GM18502 (cell line): ENCODE measurements at regions not wholly inside any gene's neighbourhood (a gene's known extent, or its start where the extent isn't known, plus 50 kb on each side); places are given as distances from the start of the nearest gene placed in this dataset.
A peak's percentile ranks its signal among the peaks of the same experiment; 100 is the strongest.
"Not testable (repeated sequence)": the region's sequence is repeated elsewhere in the genome, so short reads cannot be mapped to it uniquely, and the experiment has no call there.

ENCODE experiments used
- ATAC-seq: cut with Tn5 transposase; IDR thresholded peaks from one replicate; pipeline ENCODE4 v1.9.1; 2021; ENCODE audit warnings: mild to moderate bottlenecking; ENCODE audit not compliant: unreplicated experiment, poor library complexity

DNA sequence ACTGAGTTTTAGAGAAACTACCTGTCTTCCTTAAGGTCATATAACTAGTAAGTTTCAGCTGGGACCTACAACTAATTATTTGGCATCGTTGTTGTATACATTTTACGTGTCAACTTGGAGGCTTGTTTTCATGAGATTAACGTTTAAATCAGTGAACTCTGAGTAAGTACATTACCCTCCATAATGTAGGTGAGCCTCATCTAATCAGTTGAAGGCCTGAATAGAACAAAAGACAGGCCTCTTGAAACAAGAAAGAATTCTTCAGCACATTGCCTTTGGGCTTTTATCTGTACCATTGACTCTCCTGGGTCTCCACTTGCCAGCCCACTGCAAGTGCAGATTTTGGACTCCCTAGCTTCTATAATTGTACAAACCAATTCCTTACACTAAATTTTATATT lies 364.6 kb downstream of the ADGRL2 start:
- no peak for ATAC-seq

DNA sequence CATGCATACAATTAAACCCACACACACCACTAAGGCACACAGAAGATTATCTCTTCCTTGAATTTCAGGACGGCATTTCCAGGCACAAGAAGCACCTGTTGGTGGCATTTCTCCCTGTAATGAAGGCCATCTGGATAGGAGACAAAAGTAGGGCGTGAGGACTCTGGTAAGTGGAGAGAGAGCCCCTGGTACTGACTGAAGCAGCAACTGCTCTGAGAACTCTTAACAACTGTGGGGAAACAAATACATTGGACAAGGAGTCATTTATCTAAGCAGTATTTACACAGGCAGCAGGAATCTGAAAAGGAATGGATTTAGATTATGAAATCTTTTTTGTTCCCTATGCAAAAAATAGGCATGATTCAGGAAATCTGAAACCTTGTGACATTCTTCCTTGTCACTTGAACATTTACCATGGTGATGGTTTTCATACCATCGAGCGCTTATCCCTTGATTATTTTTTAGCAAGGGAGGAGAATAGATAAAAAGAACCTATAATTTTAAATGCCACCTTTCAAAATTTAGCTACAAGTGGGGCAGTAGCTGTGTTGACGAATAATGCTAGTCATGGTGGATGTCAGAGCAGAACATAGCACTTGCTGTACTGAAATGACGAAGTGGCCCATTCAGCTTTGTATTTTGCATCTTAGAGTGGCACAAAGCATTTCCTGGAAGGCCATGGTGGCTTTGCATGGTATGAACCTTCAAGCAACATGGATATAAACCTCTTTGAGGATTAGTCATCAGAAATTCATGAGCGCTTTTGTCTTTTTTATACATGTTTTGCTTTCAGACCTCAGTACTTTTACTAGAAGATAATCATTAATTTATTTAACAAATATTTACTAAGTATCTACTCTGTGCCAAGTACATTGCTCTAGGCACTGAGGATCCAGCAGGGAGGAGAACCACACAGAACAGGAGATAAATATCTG lies 362.0 kb downstream of the ADGRL2 start:
- no peak for ATAC-seq

DNA sequence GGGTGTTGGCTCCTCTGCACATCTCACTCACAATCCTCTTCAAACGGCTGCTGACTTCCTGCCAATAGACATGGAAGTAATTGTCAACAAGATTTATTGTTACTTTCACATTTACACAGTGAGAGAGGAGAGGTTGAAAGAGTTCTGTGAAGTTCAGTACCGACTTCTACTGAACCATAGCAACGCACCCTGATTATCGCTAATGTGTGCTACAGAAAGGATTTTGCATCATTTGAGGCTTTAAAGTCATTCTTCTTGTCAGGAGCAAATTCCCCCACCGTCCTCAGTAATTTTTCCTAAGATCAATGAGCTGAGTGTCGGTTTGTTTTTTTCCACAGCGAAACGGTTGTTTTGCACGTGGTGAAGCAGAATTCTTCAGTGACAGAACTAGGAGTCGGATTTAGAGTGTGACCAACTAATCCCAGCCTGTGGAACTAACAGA lies 361.0 kb downstream of the ADGRL2 start:
- ATAC-seq: no peak

DNA sequence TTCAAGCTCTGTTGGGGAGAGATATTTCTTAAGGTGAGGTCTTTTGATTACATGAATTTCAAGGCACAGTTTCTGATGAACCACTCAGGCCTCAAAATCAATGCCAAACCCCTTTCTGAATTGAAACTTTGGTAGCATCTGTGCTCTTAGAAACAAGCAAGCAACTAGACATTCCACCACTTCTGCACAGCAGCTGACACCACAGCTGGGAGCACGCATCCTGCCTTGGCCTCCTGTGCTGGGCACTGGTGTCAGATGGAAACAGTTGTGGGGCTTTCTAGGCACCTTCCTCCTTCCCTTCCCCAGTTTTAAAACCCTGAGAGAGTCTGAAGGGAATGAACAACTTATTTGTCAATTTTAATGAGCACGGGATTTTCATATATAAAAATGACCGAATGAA lies 360.2 kb downstream of the ADGRL2 start:
- ATAC-seq: no peak

DNA sequence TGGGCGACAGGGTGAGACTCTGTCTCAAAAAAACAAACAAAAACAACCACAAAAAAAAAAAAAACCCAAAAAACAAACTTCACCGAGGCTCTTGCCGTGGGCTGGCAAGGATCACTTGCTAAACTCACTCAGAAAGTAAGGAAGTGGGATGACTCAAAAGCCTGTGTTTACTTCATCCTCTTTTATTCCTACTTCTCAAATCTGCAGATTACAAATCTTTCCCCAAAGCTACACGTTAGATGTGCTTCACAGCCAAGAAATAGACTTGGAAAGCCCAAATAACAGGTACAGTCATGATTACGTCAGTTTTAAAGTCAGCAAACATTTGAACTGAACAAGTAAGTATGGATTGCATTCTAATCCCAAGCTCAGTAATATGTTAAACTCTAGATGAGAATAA lies 359.3 kb downstream of the ADGRL2 start:
- no peak for ATAC-seq

DNA sequence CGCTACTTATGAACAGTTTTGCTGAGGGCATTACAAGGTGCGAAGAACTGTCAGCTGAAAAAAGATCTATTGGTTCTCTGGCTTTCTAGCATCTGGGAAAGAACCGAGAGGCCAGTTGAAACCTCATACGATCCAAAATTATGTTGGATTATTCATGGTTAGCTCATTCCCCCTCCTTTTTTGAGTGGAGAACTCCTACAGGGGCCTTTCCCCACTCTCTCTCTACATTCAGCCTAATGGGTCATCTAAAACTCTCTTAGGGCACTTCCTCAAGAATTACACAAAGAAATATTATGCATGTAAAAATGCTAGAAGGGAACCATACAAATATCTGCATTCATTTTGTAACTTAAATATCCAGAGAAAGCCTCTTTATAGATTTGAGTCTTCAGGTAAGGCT lies 358.2 kb downstream of the ADGRL2 start:
- ATAC-seq: no peak

DNA sequence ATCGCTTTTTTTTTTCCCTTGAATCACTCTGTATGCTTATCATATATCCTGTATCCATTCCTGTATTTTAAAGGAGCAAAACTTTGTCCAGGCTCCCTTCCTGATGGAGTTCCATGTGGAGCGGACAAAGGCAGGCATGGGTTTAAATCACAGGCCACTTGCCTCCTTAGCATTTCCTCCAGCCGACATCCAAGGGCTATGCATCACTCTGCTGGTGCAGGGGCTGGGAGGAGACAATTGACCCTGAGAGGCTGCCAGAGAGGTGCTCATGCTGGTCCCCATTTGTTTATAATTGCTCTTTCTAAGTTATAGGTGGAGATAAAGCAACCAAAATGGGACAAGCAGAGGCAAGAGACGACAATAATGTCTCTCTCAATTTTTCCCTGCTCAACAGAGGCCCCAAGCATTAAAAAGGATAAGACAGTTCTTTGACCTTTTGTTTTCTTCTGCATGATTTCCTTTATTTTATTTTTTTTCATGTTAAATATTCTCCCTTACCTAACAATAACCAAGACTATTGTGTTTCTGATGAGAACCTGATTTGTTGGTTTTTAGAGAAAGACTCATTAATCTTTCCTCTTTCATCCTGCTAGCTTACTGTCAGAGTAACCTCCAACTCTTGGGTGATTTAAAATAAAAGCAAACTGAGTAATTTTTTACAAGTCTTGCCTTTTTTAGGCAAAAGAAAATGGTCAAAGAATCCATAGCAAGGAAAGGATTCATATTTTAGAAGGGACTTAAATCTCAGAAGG lies 353.7 kb downstream of the ADGRL2 start:
- ATAC-seq: no peak

DNA sequence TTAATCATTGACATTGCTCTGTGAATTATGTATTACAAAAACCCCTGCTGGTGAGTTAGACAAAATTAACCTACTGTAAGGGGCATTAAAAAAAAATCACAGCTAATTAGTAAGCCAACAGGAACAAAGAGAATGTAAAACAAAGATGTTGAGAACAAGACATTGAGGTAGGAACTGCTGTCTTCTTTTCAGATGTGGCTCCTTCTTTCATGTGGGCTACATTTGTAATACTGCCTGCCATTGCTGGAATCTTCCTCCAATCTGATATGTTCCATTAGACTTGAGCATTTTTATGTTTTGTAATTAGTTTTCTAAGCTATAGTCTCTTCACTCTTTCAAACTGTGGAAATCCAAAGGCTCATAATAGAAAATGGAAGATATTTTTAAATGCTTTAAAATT lies 353.0 kb downstream of the ADGRL2 start:
- ATAC-seq: no peak

DNA sequence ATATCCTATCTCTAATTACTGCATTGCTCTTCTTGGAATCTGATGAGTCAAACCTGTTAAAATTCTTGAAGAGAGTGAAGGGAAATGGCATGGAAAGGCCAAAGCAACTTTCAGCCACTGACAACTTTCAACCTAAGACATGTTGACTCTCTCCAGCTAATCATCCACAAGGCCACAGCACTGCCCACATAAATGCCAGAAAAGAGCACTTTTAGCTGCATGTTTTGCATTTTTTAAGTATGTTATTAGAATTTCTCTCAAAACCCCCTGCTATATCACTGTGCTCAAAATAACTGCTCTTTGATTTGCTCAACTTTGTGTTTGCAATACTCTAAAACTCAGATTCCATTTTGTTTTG lies 352.5 kb downstream of the ADGRL2 start:
- peak; percentile 54 for ATAC-seq

DNA sequence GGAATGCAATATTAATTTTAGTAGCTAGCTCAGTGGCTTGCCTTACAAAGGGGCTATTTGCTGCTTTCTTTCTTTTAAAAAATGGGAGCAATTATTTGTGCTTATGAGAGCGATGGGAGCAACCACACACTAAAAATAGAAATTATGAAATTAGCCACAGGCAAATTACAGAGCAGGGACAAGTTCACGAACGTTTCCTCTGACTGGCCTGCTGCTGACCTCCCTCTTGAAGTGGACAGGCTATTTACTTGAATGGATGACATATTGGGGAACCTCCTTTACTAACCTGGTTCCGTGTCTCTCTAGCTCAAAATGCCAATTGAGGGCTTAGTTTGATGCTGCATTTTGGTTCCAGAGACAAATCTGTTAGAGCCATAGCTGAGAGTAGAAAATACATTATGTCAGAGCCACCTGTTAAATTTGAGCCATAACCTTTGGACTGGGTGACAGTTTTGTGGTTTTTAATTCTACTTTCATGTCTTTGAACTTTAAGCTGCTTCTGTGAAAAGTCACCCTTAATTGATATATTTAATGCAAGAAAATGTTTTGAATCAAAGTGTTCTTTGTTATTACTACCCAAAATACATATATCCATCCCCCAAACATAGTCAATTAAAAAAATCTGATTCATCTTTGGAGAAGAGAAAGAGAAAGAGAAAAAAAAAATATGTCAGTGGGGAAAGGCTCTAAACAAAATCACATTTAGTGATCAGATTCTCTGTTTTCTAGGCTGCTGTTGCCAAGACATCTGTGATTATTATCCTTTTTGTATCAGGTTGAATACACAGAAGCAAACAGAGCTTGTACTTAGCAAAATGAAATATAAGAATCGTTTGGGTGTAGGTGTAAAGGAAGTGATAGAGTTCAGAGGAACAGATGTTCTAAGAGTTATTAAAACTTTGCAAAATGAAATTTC lies 351.9 kb downstream of the ADGRL2 start:
- peak; percentile 51 for ATAC-seq

DNA sequence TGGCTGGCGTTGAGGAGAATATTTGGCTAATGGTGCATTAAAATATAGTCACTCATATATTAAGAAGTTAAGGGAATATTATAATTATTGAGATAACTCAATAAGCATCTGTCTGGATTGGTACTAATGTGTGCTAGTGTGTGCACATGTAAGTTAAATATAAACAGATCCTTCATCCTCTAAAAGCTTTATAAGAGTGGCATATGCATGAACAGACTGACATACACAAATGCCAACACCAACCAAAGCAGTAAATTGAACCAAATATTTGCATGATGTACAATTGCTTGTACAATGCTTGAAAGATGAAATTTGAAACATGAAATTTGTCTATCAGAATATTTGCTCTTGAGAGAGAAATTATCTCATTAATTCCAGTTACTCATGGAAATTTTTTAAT lies 344.9 kb downstream of the ADGRL2 start:
- no peak for ATAC-seq

DNA sequence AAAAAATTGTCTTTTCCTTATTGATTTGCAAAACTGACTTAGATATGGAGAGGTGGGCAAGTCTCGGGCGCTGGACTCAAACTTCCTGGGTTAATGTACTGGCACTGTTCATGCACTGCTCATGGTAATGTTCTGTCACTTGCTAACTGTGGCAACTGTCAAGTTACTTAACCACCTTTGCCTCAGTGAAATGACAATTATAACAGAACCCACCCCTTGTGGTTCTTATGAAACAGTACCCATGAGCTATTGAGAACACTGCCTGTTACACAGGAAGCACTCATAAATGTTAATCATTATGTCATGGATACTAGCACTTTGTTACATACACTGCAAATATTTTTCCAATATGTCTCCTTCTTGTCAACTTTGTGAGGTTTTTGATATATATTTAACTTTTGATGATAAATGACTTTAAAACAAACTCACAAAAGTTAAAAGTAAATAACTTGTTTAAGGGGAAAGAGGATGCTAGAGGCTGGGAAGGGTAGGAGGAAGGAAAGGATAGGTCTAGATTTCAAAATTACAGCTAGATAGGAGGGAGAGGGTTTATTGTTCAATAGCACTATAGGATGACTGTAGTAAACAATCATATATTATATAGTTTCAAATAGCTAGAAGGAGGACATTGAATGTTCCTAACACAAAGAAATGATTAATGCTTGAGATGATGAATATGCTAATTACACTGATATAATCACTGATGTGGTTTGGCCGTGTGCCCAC lies 342.5 kb downstream of the ADGRL2 start:
- ATAC-seq: no peak

DNA sequence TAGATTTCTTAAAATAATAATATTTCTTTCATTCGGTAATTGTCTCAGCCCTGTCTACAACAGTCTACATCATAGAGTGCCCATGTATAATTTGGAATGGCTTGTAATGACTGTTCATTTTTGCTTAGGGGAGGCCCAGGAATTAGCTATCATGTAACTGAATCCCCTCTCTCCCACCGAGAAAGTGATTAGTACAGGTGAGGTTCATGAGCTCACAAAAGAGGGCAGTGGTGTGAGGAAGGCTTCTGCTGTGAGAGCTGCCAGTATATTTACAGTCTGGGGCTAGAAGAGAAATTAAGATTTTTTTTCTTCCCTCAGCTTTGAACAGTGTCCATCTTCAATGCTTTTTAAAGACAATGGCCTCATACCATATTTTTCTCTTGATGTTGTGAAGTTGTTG lies 340.7 kb downstream of the ADGRL2 start:
- ATAC-seq: no peak

DNA sequence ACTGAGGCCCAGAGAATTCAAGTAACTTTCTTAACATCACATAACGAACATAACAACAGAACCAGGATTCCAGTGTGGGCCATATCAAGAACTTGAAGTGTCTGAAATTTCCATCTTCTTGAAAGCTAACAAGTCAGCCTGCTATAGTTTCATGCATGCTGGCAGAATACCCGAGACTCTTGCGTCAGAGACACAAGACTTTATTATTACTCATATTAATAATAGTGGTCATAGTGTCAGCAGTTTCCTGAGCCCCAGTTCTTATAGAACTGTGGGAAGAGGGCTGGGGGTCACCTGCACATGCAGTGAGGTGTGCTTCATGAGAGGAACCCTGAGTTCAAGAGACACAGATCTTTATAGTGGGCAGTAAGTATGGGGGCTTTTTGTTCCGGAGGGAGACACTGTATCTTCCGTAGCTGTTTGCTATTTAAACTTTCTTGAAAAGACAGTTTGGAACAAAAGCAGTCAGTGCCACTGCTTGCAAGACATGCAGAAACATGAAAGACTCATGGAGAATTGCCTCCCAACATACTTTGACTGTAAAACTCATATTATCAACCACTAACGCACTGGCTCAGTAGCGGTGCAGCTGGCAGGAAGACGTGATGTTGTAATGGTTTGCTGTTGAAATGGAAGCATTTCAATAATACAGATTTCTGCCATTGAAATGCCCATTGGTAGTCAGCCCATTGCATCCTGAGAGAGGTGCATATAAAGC lies 339.2 kb downstream of the ADGRL2 start:
- no peak for ATAC-seq

DNA sequence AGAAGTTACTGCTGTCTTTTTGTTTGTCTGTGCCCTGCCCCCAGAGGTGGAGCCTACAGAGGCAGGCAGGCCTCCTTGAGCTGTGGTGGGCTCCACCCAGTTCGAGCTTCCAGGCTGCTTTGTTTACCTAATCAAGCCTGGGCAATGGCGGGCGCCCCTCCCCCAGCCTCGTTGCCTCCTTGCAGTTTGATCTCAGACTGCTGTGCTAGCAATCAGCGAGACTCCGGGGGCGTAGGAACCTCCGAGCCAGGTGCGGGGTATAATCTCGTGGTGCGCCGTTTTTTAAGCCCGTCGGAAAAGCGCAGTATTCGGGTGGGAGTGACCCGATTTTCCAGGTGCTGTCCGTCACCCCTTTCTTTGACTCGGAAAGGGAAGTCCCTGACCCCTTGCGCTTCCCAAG lies 335.6 kb downstream of the ADGRL2 start:
- ATAC-seq: not testable (repeated sequence)

DNA sequence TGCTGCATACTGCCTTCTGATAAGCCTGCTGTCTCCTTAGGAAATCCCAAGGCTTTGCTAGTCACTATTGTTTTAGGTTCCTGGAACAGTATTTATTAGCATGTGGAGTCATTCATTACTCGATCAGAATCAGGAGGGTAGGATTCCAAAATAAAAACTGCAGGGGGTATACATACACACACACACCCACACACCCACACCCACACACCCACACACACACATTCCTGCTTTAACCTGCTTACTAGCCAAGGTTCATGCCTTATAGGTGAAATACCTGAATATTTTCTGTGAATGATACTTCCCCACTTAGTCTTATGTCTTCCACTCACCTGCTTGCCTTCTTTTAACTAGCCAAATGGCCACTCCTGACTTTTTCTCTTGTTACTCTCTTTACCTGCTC lies 325.1 kb downstream of the ADGRL2 start:
- no peak for ATAC-seq

DNA sequence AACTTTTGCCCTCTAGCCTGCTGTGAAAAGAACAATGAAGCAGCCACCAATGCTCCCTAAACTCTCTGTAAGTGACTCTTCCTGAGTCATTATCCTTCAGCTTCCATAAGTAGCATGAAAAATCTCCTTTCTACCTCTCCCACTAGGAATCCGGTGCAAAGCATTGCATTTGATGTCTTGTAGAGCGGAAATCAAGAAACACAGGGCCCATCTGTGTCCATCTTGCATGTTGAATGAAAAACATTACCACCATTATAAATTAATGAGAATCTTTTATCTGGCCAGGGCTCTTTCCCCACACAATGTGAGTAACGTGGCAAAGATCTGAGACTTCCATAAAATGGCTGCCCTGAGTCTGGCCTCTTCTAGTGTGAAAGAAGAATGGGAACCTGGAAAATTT lies 324.4 kb downstream of the ADGRL2 start:
- ATAC-seq: no peak

DNA sequence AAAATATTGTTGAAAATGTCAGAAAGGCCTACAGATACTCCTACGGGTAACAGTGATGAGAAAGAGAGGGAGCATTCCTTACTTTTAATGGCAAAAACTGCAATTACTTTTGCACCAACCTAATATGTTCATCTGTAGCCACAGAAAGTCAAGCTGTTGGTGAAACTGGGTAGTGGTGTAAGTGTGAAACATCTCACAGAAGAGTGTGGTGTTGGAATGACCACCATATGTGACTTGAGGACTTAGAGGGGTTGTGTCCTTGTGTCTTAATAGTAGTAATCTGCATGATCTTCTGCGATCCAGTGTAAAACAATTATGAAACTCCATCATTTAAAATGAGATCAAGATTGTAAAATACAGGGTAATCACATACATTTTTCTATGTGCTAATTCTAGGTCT lies 320.7 kb downstream of the ADGRL2 start:
- ATAC-seq: no peak

DNA sequence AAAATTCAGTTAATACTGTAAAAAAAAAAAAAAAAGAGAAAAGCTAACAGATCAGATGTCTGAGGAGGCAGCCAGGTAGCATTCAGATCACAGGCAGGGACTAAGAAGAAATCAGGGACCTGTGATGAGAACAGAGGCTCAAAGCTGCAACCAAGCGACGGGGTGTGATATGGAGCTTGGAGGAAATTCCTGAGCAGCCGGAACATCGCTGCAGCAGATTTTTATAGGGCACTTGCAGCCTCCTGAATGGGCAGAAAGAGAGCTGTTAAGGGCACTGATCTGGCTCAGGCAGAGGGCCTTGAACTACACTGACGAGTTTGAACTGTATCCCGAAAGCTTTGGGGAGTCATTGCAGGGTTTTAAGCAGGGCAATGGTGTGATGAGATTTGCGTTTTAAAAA lies 315.4 kb downstream of the ADGRL2 start:
- ATAC-seq: no peak
